ENCODE measurements at regions not wholly inside any gene's neighbourhood (a gene's known extent, or its start where the extent isn't known, plus 50 kb on each side); places are given as distances from the start of the nearest gene placed in this dataset.

DNA sequence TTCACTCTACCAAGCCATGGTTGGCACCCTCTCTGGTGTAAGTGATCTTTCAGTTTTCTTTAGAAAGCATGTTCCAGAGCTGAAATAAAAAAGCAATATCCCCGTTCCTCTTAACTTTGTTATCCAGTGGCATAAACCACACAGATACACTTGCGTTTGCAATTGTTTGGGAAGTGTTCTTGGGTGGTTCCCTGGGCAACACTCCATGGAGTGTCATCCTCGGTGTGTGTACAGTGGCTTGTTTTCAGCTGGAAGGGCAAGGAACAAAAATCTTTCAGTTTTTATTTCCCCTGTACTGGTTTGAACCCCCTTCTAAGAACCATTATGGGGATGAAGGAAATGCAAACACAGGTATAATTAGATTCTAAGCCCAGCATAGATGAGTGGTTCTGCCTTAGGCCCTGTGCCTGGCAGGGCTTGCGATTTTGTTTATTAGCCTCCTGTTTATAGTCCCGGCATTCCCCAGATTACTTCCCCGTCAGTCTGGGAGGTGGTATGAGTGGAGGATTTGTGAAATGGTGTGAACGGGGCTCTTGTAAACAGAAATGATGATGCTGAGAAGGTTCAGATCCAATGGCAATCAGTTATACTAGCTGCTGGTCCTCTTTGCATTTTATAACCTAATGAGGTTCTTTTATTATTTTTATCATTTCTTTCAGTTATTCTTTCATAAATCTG, 76.0 kb upstream of the CD180 start:
- TF ChIP-seq, protein P1, sequence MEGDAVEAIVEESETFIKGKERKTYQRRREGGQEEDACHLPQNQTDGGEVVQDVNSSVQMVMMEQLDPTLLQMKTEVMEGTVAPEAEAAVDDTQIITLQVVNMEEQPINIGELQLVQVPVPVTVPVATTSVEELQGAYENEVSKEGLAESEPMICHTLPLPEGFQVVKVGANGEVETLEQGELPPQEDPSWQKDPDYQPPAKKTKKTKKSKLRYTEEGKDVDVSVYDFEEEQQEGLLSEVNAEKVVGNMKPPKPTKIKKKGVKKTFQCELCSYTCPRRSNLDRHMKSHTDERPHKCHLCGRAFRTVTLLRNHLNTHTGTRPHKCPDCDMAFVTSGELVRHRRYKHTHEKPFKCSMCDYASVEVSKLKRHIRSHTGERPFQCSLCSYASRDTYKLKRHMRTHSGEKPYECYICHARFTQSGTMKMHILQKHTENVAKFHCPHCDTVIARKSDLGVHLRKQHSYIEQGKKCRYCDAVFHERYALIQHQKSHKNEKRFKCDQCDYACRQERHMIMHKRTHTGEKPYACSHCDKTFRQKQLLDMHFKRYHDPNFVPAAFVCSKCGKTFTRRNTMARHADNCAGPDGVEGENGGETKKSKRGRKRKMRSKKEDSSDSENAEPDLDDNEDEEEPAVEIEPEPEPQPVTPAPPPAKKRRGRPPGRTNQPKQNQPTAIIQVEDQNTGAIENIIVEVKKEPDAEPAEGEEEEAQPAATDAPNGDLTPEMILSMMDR (conservative IDR thresholded peaks at IDR 0.05), result no peak
- TF ChIP-seq EZH2 (IDR thresholded peaks at IDR 0.05; ENCODE audit: low read depth), result no peak
